ENCODE measurements at regions not wholly inside any gene's neighbourhood (a gene's known extent, or its start where the extent isn't known, plus 50 kb on each side); places are given as distances from the start of the nearest gene placed in this dataset.

DNA sequence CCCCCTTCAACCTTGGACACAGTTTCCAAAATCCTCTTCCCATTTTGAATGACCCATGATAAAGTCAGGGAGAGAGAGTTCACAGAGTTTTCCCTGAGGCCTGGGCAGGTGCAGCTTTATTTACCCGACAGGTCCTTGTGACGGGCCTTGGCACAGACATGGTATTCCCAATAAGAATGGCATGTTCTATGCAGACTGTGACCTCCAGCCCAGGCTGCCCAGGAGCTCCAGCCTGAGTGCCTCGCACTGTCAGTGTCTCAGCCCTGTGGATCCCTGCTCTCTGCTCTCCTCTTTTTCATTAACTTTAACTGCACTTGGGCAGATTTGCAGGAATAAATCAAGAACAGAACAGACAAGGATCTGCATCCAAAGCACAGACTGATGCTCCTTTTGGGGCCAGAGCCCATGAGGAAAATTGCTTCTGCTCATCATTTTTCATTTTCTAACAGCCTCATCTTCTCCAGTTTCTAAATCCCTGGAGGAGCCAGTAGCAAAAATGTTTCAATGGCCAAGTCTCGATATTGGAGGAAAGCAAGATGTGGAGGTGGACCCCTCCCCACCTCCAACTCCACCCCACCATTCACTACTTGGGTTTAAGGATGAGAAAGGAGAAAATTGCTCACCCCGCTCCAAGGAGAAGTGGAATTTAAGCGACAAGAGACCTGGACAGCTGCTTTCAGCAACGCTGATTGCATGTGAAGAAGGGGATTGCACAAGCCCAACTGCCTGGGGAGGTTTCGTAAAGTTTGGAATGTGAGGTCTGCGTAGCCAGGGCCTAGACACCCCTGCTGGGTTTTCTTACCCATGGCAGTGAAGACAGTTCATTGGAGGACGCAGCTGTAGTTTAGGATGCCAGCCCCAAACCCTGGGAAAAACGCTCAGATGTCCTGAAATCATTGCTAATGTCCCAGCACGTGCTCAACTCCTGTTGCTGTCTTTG is 225.9 kb downstream of the WDR11 start:
- DNase-seq: no peak

DNA sequence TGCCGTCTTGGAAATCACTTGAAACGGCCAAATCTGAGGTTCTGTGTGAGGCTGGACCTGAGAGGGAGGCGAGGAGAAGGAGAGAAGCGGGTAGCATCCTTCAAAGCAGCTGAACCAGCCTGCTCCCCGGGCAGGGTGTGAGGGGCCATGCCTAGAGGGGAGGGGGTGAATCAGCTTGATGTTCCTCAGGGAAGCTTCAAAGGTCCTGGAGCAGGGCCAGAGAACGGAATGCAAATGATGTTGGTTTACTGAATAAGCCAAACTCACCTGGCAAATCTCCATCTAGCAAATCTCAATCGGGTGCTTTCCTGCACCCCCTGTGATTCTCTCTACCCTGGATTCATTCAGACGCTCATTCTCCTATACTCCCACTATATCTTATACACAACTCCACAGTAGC is 226.9 kb downstream of the WDR11 start:
- DNase-seq: no peak

DNA sequence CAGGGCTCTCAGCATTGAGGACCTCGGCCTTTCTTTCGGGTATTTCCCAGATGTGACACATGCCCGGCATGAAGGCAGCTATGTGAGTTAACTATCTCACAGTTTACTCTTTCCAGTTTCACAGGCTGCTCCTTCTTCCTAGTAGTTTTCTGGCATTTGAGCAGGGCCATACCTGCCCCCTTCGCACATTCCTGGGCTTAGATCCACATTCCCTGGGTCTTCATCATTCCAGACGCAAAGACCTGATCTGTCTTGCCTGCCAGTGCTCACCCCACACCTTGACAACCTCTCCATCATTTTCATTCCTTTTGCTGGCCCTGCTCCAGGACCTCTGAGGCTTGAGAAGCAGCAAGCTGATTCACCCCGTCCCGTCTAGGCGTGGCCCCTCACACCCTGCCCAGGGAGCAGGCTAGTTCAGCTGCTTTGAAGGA is 227.5 kb downstream of the WDR11 start:
- no peak for DNase-seq

DNA sequence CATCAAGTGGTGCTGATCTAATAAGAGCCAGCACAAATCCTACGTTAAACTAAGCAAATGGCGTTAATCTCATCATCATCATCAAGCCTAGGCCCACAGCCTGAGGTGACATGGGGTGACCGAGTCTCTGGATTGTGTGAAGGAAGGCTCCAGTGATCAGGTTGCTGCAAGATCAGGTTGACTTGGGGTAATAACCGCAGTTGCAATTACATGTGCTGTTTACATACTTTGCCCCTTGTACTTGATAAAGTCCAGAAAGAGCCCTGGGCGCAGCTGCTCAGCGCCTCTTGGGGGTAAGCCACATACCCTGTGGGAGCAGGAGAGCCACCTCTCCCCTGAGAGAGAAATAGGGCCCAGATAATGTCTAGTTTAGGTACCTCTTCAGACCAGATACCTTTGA is 228.1 kb downstream of the WDR11 start:
- no peak for DNase-seq

DNA sequence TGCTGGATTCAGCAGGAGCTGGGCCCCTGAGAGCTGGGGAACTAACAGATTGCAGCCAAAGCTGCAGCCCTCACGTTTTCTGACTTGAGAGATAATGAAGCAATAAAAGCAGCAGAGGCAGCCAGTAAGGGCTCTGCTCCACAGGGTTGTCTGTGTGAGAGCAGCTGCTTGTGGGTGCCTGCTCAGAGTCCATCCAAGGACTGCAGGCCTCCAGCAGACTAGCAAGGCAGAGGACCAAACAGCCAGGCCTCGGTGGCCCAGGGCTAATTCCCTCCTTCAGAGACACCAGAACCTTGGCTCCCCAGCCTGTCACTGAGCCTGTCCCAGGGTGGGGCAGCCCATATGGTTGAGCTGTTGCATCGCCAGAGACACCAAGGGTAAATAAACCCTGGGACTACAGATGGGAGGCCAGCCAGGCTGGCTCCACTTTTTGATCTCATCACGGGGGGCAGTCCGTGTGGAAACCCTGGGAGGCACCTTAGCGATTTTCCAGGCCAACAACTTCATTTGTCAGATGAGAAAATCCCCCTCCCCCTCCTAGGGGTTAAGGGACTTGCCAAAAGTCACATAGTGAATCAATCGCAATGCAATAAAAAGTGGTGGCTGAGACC is 229.2 kb downstream of the WDR11 start:
- DNase-seq: no peak

DNA sequence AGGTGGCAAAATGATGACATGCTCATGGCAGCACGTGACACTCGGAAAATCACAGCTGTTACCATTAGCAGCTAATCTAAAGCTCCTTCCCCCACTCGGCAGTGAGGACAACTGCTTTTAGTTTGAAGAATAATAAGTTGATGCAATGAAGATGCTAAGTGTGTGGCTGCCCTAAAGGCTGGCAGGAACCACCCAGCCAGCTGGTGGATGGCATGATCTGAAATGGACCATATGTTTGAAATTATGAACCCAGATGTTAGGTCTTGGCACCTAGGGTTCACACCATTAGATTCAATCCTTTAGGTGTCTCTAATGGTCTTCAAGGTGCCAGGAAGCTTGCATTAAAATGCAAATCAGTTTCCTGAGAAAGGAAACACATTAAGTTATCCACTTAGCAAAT is 230.1 kb downstream of the WDR11 start:
- DNase-seq: no peak

DNA sequence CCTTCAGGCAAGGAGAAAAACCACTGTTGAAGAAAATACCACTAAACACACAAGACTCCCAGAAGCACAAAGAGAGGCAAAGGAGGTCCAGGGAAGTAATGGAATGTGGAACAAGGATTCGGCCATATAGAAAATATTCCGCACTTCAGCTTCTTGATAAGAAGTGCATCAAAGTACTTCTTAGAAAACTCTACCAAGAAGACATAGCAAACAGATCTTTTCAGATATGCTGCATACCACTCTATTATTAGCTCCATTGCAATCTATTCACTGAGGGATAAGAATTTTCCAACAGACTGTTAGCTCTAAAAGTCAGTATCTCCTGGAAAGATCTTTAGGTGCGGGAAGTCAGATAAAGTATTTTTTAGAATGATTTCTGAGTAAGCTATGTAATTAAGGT is 231.8 kb downstream of the WDR11 start:
- no peak for DNase-seq

DNA sequence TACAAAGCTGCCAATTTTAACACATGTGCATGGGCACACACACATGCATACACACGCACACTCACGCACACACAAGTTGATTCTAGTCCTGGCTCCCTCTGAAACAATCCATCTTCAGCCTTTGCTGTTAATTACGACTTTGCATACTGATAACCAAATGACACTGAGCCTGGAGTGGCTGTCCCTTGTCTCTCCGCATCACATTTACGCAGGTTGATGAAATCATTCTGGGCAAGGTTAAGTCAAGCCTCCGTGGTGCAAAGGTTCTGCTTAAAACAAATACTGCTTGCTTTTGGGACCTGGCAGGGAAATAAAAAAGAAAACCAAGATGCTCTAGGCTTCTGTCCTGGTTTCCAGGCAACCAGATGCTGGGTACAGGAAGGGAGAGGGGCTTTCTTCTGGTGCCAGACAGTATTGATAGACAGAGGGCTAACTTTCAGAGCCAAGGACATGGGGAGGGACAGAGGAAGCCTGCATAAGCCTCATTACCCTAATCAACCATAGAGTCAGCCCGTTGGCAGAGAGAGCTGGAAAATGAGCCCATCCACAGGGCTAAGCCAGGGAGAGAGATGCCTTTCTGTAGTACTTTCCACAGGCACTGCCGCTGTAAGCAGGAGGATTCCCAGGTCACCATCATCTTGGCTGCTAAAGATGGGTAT is 233.0 kb downstream of the WDR11 start:
- peak; percentile 2 for DNase-seq

DNA sequence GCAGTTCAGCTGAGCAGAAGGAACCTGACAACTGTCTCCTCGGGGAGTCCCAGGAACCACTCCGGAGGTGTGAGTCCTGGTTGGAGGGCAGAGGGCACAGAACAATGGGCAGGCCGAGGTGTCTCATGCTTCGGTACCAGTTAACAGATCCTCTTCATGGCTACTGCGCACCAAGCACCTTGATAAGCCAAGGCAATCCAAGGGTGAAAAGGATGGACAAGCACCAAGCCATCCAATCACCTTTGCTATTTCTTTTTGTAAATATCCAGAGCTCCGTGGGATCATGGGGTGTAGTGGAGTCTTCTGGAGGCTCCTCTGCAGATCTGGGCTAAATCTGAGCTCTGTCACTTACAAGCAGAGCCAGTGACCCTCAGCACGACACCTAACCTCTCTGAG is 233.5 kb downstream of the WDR11 start:
- no peak for DNase-seq

DNA sequence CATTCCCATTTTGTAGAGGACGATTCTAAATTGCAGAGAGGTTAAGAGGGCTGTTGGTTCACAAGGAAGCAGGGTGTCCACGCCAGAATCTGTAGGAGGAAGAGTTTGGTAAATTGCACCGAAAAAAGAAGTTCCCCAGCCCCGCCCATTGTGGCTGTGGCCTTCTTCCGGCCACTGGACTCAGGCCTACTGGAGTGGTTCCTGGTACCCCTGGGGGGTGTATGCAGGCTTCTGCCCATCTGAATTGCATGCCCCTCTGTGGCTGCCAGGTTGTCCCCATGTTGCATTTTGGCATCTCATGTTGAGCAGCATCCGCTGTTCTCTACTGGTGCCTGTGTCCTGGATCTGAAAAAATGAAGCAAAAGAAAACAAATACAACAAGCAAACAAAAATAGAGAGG is 234.2 kb downstream of the WDR11 start:
- no peak for DNase-seq

DNA sequence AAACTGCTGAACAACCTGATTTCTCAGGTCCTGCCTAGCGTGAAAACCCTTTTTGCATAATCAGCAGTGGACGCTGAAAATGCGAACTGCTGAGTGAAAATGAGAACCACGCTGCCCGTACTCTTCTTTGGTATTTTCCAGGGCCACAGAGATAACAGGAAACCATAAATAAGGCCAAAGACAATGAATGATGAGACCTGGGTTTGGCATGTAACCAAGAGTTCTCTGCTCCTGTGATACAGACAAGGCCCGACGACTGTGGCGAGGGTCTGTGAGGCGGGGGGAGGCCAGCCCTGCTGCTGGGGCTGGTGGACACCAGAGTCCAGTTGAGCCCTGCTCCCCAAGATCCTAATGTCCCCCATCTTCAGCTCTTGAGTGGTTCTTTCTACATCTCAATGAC is 236.0 kb downstream of the WDR11 start:
- DNase-seq: no peak

DNA sequence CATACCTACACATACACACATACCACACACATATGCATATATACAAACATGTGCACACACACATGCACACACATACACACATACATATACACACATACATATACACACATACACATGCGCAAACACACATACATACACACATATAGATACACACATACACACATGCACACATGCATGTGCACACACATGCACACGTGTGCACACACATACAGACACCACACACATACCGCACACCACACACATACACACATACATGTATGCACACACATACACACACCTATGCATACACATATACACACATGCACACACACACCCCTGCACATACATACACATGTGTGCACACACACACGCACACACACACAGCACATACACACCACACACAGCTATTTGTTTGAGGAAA is 236.5 kb downstream of the WDR11 start:
- DNase-seq: no peak

DNA sequence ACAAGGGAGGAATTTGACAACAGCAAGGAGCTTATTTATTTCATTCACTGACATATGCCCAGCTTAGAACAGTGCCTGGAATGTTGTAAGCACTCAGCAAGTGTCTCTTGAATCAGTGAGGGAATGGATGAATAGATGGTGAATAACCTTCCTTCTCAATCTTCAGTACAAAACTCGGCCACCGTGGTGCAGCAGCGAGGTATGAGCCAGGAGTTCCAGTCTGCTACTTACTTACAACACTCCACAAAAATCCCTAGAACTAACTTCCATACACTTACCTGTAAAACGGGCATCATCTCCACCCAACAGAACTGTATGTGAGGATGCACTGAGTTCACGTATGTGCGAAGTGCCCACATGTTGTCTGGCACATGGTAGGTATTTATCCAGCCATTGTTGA is 237.4 kb downstream of the WDR11 start:
- DNase-seq: no peak

DNA sequence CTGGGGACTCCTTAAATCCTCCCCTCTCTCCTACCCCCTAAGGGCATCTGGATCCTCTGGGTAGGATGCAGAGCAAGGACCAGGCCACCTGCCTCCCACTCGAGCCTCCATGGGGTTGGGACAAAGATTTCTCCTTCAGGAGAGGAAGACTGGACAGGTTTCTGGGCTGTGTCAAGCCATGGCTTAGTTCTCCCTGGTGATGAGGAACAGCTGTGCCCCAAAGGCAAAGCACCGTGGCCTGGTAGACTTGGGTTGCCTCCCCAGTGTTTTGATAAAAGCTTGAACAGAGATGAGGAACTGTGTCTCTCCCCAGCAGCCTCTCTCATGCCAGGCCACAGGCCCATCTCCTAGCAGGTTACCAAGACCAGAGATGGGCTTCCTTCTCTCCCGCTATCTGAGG is 238.3 kb downstream of the WDR11 start:
- DNase-seq: no peak

DNA sequence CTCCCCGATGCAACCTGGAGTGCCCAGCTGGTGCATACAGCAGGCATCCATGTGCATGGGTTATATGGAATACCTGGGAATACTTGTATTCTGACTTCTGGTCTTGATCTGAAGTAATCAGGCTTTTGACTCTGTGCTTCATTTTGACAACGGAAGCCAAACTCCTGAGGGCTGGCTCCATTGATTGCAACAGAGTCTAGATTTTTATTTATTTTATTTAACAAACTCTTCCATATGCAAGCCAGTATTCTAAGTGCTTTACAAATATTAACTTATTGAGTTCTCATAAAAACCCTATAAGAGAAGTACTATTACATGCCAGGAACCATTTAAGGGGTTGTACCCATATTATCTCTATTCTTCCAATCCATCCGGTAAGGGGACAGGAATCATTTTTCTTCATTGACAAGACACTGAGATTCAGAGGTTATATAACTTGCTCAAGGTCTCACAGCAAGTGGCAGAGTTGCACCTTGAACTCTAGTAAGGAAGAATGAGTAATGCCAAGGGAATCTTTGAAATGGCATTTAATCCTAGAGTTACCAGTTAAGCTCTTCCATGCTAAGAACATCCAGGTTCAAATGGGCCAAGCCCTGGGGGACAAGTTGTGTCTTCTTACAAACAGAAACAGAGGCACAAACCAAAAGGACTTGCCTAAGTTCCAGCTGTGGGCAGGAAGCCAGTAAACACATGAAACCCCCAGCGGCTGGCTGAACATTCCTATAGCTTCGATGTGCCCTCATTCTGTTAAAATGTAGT is 241.0 kb downstream of the WDR11 start:
- no peak for DNase-seq

DNA sequence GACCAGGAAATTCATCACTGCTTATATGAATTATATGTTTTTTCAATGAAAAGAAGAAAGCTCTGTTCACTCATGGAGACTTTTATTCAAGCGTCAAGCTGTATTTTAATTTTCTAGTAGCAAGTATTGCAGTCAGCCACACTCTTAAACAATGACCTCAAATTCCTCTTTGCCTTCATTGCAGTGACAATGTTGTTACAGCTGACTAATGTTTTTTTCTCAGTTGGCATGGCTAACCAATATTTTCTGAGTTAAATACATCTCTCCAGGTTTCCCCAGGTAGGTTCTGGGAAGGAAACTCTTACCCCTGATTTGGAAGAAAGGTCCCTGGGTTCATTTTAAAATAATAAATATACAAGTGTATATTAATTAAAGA is 241.5 kb downstream of the WDR11 start:
- no peak for DNase-seq

DNA sequence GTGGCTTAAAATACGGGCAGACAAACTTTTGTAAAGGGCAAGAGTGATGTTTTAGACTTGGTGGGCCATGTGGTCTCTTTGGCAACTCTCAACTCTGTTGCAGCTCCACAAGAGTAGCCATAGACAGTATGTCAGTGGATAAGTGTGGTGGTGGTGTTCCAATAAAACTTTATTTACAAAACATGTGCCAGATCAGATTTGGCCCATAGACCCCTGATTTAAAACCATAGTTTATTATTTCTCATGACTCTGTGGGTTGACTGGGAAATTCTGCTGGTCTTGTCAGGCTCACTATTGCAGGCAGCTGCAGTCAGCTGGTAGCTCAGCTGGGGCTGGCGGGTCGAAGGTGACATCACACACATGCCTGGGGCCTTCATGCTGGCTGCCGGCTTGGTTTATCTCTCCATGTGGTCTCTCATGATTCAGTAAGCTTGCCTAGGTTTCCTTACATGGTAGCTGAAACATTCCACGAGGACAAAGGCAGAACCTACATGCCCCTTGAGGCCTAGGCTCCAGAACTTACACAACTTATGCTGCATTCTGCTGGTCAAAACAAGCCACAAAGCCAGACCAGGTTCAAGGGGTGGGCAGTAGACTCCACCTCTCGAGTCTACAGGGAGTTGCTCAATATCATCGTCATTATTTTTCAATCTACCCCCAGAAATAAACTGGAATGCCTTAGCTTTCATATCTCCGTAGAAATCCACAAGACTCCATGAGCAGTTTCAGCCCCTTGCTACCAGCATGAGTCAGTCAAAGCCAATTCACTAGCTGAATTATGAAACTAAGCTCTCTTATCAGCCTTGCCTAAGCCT is 245.7 kb downstream of the WDR11 start:
- no peak for DNase-seq

DNA sequence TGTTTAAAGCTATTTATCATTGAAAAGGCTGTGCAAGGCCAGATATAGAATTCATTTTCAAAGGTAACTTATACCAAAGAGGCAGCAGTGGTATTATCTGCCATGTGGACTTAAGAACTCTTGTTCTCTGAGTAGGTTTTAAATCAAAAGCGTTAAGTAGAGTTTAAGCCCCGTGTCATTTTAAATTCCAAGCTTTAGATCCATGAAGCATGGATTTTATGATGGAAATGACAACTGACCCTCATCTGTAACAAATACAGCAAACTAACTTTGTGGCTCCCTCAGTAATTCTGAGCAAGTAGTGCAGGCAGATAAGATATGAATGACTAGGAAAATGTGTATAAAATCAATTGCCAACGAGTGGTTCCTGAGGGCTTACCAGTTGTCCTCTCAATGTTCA is 247.0 kb downstream of the WDR11 start:
- no peak for DNase-seq

DNA sequence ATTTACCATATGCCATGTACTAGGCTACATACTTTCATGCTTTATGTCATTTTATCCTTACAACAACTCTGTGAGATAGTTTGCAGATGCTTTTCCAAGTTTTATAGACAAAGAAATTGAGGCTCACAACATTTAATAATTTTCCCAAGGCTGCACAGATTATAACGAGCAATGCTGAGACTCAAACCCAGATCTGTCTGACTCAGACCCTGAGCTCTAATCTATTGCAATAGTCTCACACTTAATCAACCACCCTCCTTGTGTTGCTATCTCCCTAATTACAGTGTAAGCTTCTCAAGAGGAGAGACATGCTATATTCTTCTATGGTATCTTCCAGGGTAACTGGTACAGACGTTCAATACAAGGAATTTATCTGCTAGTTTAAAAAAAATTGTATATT is 247.6 kb downstream of the WDR11 start:
- no peak for DNase-seq

DNA sequence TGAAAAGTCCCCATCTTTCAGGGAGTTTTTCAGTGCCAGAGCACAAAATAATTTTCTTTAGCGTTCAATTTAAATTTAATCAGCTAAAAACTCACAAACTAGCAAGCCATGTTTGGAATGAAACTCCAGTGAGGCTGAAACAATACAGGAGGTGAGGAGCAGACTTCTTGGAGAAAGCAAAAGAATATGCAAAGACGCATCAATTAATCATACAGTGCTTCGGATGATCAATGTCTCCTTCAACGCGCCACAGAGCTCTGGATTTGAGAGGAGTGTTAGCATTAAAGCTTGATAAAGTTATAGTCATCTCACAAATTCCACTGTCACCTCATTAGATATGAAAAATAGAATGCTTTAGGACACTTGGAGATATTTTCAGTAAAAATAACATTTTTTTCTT is 248.0 kb downstream of the WDR11 start:
- no peak for DNase-seq

DNA sequence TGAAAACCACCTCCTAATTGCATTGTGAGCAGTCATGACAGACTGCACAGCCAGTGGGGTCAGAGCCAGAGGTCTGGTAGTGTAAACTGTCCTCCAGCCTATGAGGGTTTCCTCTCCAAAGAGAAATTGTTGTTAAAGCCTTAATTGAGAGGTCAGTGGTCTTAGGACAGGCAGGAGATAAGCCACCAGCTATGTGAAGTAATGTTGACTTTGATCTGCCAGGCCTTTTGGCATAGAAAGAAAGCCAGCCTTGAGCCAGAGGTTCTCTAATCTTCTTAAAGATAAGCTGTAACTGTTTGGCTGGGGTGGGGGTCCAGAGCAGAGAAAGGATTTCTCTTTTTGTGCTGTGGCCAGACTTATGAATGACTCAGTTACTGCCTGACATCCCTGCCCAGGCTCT is 248.4 kb downstream of the WDR11 start:
- no peak for DNase-seq

DNA sequence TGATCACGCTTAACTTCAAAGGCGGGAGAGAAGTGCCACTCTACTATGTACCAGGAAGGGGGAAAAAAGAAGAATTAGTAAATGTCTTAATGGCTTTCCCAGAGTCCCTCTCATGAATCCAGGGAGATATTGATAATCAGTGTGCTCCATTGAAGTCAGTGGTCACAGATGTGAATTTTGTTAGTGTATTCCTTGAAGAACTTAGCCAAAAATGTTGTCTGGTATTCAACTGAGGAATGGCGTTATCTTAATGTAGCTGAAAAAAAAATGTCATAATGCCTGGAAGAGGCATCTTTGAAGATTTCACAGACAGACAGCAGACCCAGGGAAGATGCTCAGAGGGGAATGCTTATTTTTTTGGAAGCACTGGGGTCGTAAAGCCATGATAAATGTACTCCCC is 250.4 kb downstream of the WDR11 start:
- no peak for DNase-seq

DNA sequence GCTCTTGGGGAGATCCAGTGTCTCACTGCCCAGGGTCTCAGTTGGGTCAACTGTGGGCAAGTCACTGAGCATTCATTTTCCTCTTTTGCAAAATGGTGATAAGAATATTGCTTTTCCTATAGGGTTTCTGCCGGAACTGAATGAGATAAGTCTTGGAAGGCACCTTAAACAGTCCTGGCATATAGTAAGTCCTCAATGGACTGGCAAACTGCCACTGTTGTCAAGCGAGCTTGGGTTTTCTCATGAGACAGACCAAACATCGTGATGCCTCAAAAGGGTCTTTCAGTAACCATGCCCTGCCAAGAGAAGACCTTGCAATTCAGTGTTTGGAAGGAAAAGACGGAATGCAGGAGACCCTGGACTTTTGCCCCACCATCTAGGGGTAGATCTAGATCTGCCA is 251.5 kb downstream of the WDR11 start:
- no peak for DNase-seq

Data from NCI-H526 treated with DMSO at 0.1 percent for 48 hours (cell line).